ENCODE measurements at regions not wholly inside any gene's neighbourhood (a gene's known extent, or its start where the extent isn't known, plus 50 kb on each side); places are given as distances from the start of the nearest gene placed in this dataset.
"Not testable (repeated sequence)": the region's sequence is repeated elsewhere in the genome, so short reads cannot be mapped to it uniquely, and the experiment has no call there.

GRCh38 chr15:84512324-84512723 lies 88.5 kb upstream of the ZSCAN2 start:
- intact Hi-C loops (cut with DNase I); H3K4me3 ChIP-seq; H3K9me3 ChIP-seq; H3K27ac ChIP-seq; H3K36me3 ChIP-seq; DNase-seq (ENCODE audit: low spot score in 2 of 2); H3K4me1 ChIP-seq; H3K27me3 ChIP-seq: not testable (repeated sequence)

GRCh38 chr15:84516773-84517172 lies 84.0 kb upstream of the ZSCAN2 start:
- H3K9me3 ChIP-seq; DNase-seq (ENCODE audit: low spot score in 2 of 2); H3K4me1 ChIP-seq; intact Hi-C loops (cut with DNase I); H3K36me3 ChIP-seq; H3K27ac ChIP-seq; H3K4me3 ChIP-seq; H3K27me3 ChIP-seq: not testable (repeated sequence)

GRCh38 chr15:84525491-84526344 lies 75.1 kb upstream of the ZSCAN2 start:
- DNase-seq (ENCODE audit: low spot score in 2 of 2); H3K9me3 ChIP-seq; H3K4me3 ChIP-seq; H3K27ac ChIP-seq; H3K27me3 ChIP-seq; intact Hi-C loops (cut with DNase I); H3K4me1 ChIP-seq; H3K36me3 ChIP-seq: not testable (repeated sequence)

- H3K27me3 ChIP-seq; H3K4me1 ChIP-seq; H3K4me3 ChIP-seq; DNase-seq (ENCODE audit: low spot score in 2 of 2); H3K27ac ChIP-seq; H3K9me3 ChIP-seq; H3K36me3 ChIP-seq; intact Hi-C loops (cut with DNase I): not testable (repeated sequence)
Measured at GRCh38 chr15:84530751-84531150, 70.1 kb upstream of the ZSCAN2 start.

- H3K9me3 ChIP-seq; H3K4me1 ChIP-seq; intact Hi-C loops (cut with DNase I); H3K4me3 ChIP-seq; H3K27me3 ChIP-seq; DNase-seq (ENCODE audit: low spot score in 2 of 2); H3K36me3 ChIP-seq; H3K27ac ChIP-seq: not testable (repeated sequence)
Measured at GRCh38 chr15:84531223-84531622, 69.6 kb upstream of the ZSCAN2 start.

GRCh38 chr15:84531709-84532367 lies 69.0 kb upstream of the ZSCAN2 start:
- DNase-seq (ENCODE audit: low spot score in 2 of 2); H3K27ac ChIP-seq; H3K36me3 ChIP-seq; H3K9me3 ChIP-seq; H3K4me1 ChIP-seq; H3K4me3 ChIP-seq; intact Hi-C loops (cut with DNase I); H3K27me3 ChIP-seq: not testable (repeated sequence)

- H3K27ac ChIP-seq; H3K9me3 ChIP-seq; intact Hi-C loops (cut with DNase I); H3K27me3 ChIP-seq; DNase-seq (ENCODE audit: low spot score in 2 of 2); H3K4me3 ChIP-seq; H3K4me1 ChIP-seq: not testable (repeated sequence)
- peaks cover 4 to 10% of the 10 kb centered on the region in 2 donors for H3K36me3 ChIP-seq
Measured at GRCh38 chr15:84533705-84534104, 67.1 kb upstream of the ZSCAN2 start.

- H3K4me3 ChIP-seq; H3K9me3 ChIP-seq; DNase-seq (ENCODE audit: low spot score in 2 of 2); intact Hi-C loops (cut with DNase I); H3K27ac ChIP-seq; H3K4me1 ChIP-seq; H3K27me3 ChIP-seq: not testable (repeated sequence)
- peaks cover 4 to 15% of the 10 kb centered on the region in 2 donors for H3K36me3 ChIP-seq
Measured at GRCh38 chr15:84534561-84535235, 66.1 kb upstream of the ZSCAN2 start.

GRCh38 chr15:84536181-84536580 lies 64.6 kb upstream of the ZSCAN2 start:
- DNase-seq (ENCODE audit: low spot score in 2 of 2); intact Hi-C loops (cut with DNase I); H3K9me3 ChIP-seq; H3K4me3 ChIP-seq; H3K27me3 ChIP-seq; H3K27ac ChIP-seq; H3K4me1 ChIP-seq: not testable (repeated sequence)
- peaks cover 4 to 22% of the 10 kb centered on the region in 2 donors for H3K36me3 ChIP-seq

GRCh38 chr15:84544586-84544985 lies 56.2 kb upstream of the ZSCAN2 start:
- DNase-seq (ENCODE audit: low spot score in 2 of 2); intact Hi-C loops (cut with DNase I): not testable (repeated sequence)

GRCh38 chr15:84547150-84547549 lies 53.7 kb upstream of the ZSCAN2 start:
- peaks cover 6 to 14% of the 10 kb centered on the region in 2 donors for H3K36me3 ChIP-seq
- H3K4me3 ChIP-seq; H3K27ac ChIP-seq; H3K27me3 ChIP-seq; H3K9me3 ChIP-seq; H3K4me1 ChIP-seq; DNase-seq (ENCODE audit: low spot score in 2 of 2); intact Hi-C loops (cut with DNase I): not testable (repeated sequence)

More at GRCh38 chr15:84544586-84544985, 56.2 kb upstream of the ZSCAN2 start:
- peaks cover 3 to 29% of the 10 kb centered on the region in 2 donors for H3K36me3 ChIP-seq
- H3K27ac ChIP-seq, H3K4me1 ChIP-seq, H3K27me3 ChIP-seq, H3K9me3 ChIP-seq, H3K4me3 ChIP-seq: not testable (repeated sequence)

GRCh38 chr15:84550503-84550902 lies 50.3 kb upstream of the ZSCAN2 start:
- H3K36me3 ChIP-seq = peaks cover 11 to 14% of the 10 kb centered on the region in 2 donors
- H3K4me1 ChIP-seq; H3K27ac ChIP-seq; DNase-seq (ENCODE audit: low spot score in 2 of 2); H3K4me3 ChIP-seq; intact Hi-C loops (cut with DNase I); H3K27me3 ChIP-seq; H3K9me3 ChIP-seq: not testable (repeated sequence)

Measured in ascending aorta (tissue), 2 donors.